GM19023 (cell line): ENCODE measurements at regions not wholly inside any gene's neighbourhood (a gene's known extent, or its start where the extent isn't known, plus 50 kb on each side); places are given as distances from the start of the nearest gene placed in this dataset.

Experiments
- ATAC-seq: cut with Tn5 transposase; IDR thresholded peaks from one replicate; pipeline ENCODE4 v1.9.1; 2021; ENCODE audit warnings: mild to moderate bottlenecking, moderate library complexity; ENCODE audit not compliant: unreplicated experiment

GRCh38 chr1:5812295-5812694 lies 179.9 kb downstream of the NPHP4 start:
- ATAC-seq, result no peak

DNA sequence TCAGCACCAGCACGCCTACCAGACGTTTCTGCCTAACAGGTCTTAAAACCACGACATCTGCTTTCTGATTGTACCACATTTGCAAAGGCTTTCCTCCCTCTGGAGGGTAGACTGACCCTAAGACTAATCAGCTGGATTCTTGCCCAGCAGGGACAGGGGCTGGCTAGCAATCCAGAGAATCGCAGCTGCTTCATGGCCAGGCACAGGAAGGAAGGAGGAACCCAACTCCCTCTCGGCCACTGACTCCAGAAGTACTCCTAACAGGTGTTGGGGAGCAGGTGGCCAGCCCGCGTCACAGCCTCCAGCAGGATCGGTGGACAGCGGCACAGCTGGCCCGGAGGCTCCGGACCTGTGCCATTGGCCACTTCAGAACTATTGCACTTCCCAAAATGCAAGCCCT lies 180.8 kb downstream of the NPHP4 start:
- ATAC-seq, result no peak

DNA sequence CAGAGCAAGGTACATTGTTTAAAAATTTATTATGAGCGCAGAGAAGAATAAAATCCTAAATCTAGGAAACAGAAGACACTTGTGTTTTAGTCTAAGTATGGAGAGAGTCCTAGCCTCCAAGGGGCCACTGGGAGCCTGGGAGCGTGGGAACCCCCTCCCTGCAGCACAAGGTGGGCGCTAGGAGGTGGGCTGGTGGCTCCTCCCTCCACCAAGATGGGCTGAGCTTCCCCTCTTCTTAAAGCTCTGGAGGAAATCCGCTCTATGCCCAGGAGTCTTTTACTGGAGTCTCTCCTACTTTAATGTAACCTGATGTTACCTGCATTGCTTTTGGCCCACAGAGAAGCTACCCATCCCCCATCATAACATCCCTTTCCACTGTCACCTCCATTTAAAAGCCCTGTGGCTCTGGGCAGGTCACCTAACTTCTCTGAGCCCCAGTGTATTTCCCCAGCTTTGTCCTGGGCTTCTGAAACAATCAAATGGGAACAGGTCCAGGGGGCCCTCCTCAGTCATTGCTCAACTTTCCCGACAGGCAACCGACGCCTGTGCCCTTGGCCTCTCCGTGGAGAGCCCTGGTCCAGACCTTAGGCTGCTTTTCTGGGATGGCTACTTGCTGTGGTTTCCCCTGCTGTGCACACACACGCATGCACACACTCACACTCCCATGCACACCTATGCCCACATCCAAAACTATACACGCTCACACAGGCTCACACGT lies 181.5 kb downstream of the NPHP4 start:
- no peak for ATAC-seq

GRCh38 chr1:5810131-5810530 lies 182.1 kb downstream of the NPHP4 start:
- no peak for ATAC-seq

DNA sequence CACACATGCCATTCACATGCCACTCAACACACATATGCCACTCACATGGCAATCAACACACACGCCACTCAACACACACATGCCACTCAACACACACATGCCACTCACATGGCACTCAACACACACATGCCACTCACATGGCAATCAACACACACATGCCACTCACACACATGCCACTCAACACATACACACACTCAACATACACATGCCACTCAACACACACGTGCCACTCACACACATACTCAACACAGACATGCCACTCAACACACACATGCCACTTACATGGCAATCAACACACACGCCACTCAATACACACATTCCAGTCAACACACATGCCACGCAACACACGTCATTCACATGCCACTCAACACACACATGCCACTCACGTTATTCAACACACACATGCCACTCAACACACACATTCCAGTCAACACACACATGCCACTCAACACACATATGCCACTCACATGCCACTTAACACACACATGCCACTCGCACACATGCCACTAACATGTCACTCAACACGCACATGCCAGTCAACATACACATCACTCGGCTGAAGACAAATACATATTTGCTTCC lies 182.9 kb downstream of the NPHP4 start:
- no peak for ATAC-seq

GRCh38 chr1:5803851-5804250 lies 188.4 kb downstream of the NPHP4 start:
- no peak for ATAC-seq

DNA sequence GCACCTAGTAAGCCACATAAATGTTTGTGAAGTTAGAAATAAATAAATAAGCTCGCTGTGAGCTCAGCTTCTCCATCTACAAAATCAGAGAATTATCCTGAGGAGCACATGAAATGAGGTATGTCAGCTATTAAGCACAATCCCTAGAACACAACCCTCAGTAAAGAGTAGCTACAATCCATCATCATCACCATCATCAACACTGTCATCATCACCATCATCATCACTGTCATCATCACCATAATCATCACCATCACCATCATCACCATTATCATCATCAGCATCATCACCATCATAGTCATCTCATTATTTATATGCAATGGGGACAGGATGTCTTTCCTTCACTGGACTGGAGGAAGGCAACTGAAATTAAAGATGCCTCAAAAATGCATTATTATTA lies 189.6 kb downstream of the NPHP4 start:
- no peak for ATAC-seq

- ATAC-seq, result no peak
Measured at GRCh38 chr1:5798904-5799303, 193.3 kb downstream of the NPHP4 start.

- ATAC-seq, result no peak
Measured at GRCh38 chr1:5798151-5798730, 194.0 kb downstream of the NPHP4 start.

DNA sequence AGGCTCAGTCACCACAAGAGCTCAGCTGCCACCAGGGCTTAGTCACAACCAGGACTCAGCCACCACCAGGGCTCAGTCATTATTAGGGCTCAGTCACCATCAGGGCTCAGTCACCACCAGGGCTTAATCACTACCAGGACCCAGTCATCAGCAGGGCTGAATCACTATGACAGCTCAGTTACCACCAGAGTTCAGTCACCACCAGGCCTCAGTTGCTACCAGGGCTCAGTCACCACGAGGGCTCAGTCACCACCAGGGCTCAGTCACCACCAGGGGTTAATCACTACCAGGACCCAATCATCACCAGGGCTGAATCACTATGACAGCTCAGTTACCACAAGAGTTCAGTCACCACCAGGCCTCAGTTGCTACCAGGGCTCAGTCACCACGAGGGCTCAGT lies 196.2 kb downstream of the NPHP4 start:
- ATAC-seq, result no peak

- no peak for ATAC-seq
Measured at GRCh38 chr1:5794279-5794678, 197.9 kb downstream of the NPHP4 start.

DNA sequence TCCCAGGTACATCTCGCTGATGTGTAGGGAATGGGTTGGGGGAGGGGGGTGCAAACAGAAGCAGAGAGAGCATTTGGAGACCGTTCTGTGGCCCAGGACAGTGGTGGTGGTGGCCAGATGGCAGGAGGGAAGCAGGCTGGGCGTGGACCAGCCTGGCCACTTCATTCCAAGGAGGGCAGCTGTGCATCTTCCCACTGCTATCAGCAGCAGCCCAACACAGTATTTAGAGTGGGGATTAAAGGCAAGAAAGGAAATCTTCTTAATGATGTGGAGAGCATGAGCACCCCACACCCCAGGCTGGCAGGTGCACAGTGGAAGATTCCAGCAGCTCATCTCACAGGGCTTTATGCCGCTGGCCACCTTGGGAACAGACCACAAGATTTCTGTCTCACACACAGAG lies 198.7 kb downstream of the NPHP4 start:
- ATAC-seq, result no peak

- no peak for ATAC-seq
Measured at GRCh38 chr1:5781079-5781478, 211.1 kb downstream of the NPHP4 start.

DNA sequence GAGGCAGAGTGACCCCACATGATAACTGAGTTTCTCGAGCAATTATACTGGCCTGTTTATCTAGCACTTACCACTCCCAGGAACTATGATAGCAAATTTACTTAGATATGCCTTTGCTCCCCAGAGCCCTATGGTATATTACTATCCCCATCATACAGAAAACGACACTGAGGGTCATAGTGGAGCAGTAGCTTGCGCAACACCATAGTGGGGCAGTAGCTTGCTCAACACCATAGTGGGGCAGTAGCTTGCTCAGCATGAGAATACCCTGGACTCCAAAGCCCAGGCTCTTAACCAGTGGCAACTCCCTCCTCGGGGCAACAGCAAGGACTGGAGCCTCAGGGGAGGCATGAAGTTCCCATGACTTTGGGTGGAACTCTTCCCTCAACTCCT lies 211.9 kb downstream of the NPHP4 start:
- ATAC-seq, result no peak

- no peak for ATAC-seq
Measured at GRCh38 chr1:5779608-5780323, 212.5 kb downstream of the NPHP4 start.

DNA sequence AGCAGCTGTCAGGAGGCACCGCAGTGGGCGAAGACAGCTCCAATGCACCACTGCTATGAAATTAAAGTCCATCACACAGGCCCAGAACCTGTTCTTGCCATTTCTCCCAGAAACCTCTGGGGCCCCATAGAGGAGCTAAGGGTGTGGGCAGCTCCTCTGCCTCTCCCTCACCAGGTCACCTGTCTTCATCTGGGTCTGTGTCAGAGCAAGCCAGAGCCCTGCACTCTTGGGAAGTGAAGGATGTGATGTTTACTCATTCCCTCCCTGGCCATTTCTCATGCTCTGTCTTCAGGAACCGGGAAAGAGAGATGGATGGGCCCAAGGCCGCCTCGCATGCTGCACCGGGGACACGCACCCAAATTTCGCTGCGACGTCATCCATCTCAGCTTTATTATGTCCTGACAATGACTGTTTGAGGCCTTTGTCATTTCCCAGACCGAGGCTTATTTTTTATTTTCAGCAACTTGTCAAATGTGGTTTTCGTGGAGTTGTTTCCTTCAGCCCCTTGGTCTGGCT lies 216.1 kb downstream of the NPHP4 start:
- no peak for ATAC-seq

DNA sequence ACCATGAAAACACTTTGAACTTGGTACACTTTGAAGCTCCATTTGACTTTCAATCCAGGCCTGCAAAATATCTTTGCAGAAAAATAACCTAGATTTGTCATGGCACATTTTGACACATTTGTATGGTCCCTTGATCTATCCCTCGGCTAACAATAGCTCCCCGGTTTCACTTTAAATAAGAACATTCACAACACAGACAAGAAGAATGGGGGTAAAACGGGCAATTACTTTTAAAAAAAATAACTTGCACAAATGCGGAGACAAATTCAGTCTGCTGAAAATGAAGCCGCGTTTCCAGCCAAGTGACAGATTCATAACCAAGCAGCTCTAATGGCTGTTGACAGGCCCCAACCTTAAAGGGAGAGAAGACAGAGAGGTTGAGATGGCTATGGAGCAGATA lies 218.2 kb downstream of the NPHP4 start:
- no peak for ATAC-seq

- ATAC-seq, result no peak
Measured at GRCh38 chr1:5771788-5772187, 220.4 kb downstream of the NPHP4 start.

- ATAC-seq, result no peak
Measured at GRCh38 chr1:5770981-5771765, 221.1 kb downstream of the NPHP4 start.

GRCh38 chr1:5769760-5770159 lies 222.5 kb downstream of the NPHP4 start:
- no peak for ATAC-seq

- ATAC-seq, result no peak
Measured at GRCh38 chr1:5769146-5769545, 223.1 kb downstream of the NPHP4 start.
